MCF 10A (cell line): ENCODE measurements at regions not wholly inside any gene's neighbourhood (a gene's known extent, or its start where the extent isn't known, plus 50 kb on each side); places are given as distances from the start of the nearest gene placed in this dataset.

ENCODE experiments used
- BruUV-seq: library from RNA; stranded (reverse); fragments of 400-500 nt; replicated peaks from 2 replicates; lab custom pipeline; 2021; lab: Mats Ljungman, UMichigan
- CTCF ChIA-PET: fragments of 300-600 bp; sonication (Branson Sonifier 250); formaldehyde crosslinking; extraction: SDS; loops from one replicate; lab custom pipeline; 2021; ENCODE audit warnings: antibody characterized with exemption, inconsistent platforms; lab: Yijun Ruan, JAX
- POLR2A ChIA-PET: fragments of 300-600, 350-650 bp; sonication (Branson Sonifier 250); formaldehyde crosslinking; extraction: SDS; loops from one replicate; lab custom pipeline; 2020; ENCODE audit warnings: antibody characterized with exemption, inconsistent platforms; lab: Yijun Ruan, JAX
- DNase-seq: peaks from one replicate; pipeline ENCODE4 v3.0.0-alpha.2; 2018; ENCODE audit not compliant: unreplicated experiment
- H3K27ac Mint-ChIP-seq: one replicate; pipeline ENCODE4 v1.8.0; 2022; ENCODE audit warnings: mild to moderate bottlenecking, low read depth, mixed read lengths; ENCODE audit not compliant: unreplicated experiment
- H3K27me3 Mint-ChIP-seq: one replicate; pipeline ENCODE4 v1.8.0; 2022; ENCODE audit warnings: mixed read lengths; ENCODE audit not compliant: insufficient read depth, unreplicated experiment
- H3K36me3 Mint-ChIP-seq: one replicate; pipeline ENCODE4 v1.8.0; 2022; ENCODE audit warnings: mild to moderate bottlenecking, moderate library complexity, mixed read lengths; ENCODE audit not compliant: insufficient read depth, unreplicated experiment
- H3K4me1 Mint-ChIP-seq: one replicate; pipeline ENCODE4 v1.8.0; 2022; ENCODE audit warnings: mixed read lengths; ENCODE audit not compliant: insufficient read depth, unreplicated experiment
- H3K4me3 Mint-ChIP-seq: one replicate; pipeline ENCODE4 v1.8.0; 2022; ENCODE audit warnings: mild to moderate bottlenecking, moderate library complexity, mixed read lengths; ENCODE audit not compliant: unreplicated experiment
- H3K9me3 Mint-ChIP-seq: one replicate; pipeline ENCODE4 v1.8.0; 2022; ENCODE audit warnings: mixed read lengths; ENCODE audit not compliant: unreplicated experiment
- intact Hi-C: fragments of 100-400 bp; cut with micrococcal nuclease; formaldehyde crosslinking; loops from 2 replicates; pipeline ENCODE4 v1.14.1; 2022
- TF ChIP-seq, protein P1 (sequence below): fragments of 200-600 bp; IDR thresholded peaks from one replicate; pipeline ENCODE4 v1.8.0; 2022; ENCODE audit warnings: antibody characterized with exemption, mild to moderate bottlenecking; ENCODE audit not compliant: unreplicated experiment

DNA sequence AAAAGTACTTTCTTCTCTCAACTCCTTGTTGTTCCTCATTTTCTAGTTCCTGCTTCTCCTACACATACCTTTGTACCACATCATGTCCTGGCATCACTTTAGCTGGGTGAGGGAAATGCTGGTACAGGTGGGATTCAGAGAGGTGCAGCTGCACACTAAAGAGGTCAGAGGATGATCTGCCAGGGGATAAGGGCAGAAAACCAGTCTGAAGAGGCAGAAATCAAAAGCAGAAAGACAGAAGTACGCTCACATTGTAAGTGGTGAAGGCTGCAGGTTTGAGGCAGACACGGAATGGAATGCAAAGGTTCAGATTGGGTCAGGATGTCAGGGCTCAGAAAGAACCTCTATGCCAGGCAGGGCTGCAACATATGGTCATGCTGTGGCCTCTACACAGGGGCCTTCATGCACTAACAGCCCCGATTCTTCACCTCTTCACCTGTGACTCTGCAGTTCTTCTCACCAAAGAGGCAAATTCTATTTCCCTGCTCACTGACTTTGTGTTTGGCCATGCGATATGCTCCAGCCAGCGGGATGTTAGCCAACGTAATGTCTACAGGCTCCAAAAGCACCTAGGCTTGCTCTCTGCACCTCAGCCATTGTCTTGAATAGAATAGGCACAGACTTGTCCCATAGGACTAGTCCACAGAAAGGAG, 373.7 kb downstream of the NXPE2 start:
- Mint-ChIP-seq H3K27ac (no peak overlapping the region), H3K27me3 (peaks cover 42% of the 10 kb centered on the region), H3K4me3 (no peak overlapping the region), H3K36me3 (no peaks in the 10 kb centered on the region), H3K4me1 (peaks cover 7% of the 10 kb centered on the region), H3K9me3 (peaks cover 10% of the 10 kb centered on the region)
- ChIA-PET CTCF (interaction anchor here (0.7 kb wide), 1 partner anchor 1640 kb away, joined by 3 read pairs; no protein-coding TSS in a partner anchor), POLR2A (no interaction called here)
- BruUV-seq: no TSS peak
- no peak for DNase-seq
- intact Hi-C loops: no loop called here
- TF ChIP-seq, protein P1, sequence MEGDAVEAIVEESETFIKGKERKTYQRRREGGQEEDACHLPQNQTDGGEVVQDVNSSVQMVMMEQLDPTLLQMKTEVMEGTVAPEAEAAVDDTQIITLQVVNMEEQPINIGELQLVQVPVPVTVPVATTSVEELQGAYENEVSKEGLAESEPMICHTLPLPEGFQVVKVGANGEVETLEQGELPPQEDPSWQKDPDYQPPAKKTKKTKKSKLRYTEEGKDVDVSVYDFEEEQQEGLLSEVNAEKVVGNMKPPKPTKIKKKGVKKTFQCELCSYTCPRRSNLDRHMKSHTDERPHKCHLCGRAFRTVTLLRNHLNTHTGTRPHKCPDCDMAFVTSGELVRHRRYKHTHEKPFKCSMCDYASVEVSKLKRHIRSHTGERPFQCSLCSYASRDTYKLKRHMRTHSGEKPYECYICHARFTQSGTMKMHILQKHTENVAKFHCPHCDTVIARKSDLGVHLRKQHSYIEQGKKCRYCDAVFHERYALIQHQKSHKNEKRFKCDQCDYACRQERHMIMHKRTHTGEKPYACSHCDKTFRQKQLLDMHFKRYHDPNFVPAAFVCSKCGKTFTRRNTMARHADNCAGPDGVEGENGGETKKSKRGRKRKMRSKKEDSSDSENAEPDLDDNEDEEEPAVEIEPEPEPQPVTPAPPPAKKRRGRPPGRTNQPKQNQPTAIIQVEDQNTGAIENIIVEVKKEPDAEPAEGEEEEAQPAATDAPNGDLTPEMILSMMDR: no peak

DNA sequence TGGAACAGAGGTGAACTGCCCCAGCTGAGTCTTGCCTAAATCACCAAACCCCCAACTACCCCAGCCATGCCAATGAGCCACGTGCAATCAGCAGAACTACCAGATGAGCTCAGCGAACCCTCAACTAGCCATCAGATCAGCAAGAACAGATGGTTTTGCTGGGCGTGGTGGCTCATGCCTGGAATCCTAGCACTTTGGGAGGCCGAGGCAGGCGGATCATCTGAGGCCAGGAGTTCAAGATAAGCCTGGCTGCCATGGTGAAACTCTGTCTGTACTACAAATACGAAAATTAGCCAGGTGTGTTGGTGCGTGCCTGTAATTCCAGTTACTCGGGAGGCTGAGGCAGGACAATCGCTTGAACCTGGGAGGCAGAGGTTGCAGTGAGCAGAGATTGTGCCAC, 374.3 kb downstream of the NXPE2 start:
- TF ChIP-seq, protein P1: no peak
- H3K27ac Mint-ChIP-seq: no peak overlapping the region
- peaks cover 36% of the 10 kb centered on the region for H3K27me3 Mint-ChIP-seq
- POLR2A ChIA-PET: no interaction called here
- CTCF ChIA-PET: no interaction called here
- BruUV-seq: no TSS peak
- peaks cover 7% of the 10 kb centered on the region for H3K4me1 Mint-ChIP-seq
- H3K9me3 Mint-ChIP-seq: peaks cover 13% of the 10 kb centered on the region
- no peak for DNase-seq
- H3K36me3 Mint-ChIP-seq: no peaks in the 10 kb centered on the region
- intact Hi-C loops: no loop called here
- no peak overlapping the region for H3K4me3 Mint-ChIP-seq

DNA sequence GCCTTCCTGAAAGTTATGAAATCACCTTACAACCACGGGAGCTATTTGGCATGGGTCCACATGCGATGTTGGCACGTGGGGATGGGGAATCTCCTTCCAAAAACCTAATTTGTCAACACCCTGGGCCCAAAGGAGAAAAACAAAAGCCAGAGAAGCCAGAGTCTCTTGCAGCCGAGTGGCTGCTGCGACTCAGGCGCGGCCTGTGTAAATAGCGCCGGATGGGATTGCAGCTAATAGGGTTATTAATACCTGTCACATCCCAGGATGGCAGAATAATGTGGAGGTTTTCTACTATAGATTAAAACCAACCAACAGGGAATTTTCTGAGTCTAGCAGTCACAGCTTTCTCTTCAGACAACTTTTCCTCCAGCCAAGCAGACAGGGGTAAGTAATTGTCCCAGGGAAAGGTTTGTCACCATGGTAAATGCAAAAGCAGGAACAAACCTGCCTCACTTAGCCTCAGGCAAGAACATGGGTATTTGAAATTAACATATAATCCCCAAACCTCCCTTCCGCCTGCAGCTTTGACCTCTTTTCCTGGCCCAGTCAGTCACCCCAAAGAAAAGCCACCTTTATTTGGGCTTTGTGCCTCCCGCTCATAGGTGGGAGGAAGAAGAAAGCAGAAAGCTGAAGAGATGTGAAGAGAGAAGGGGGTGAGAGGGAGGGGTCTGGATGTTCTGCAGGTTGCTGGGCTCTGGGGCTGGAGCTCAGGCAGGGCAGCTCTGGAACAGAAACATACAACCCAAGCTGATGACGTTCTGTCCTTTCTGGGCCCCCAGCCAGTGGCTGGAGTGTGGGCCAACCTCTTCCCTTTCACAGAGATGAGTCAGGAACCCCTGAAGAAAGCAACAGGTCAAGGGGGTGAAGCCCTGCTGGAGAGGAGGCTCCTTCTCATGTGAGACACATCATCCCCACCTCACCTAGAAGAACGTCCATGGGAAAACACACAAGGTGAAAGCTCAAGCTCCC, 376.5 kb downstream of the NXPE2 start:
- intact Hi-C loops: no loop called here
- BruUV-seq: no TSS peak
- peaks cover 7% of the 10 kb centered on the region for H3K4me1 Mint-ChIP-seq
- TF ChIP-seq, protein P1: no peak
- H3K36me3 Mint-ChIP-seq: no peaks in the 10 kb centered on the region
- H3K9me3 Mint-ChIP-seq: peaks cover 13% of the 10 kb centered on the region
- DNase-seq: peak; percentile 91
- H3K4me3 Mint-ChIP-seq: no peak overlapping the region
- H3K27me3 Mint-ChIP-seq: peaks cover 18% of the 10 kb centered on the region
- CTCF ChIA-PET: interaction anchor here (0.6 kb wide), 2 partner anchors 308 to 531 kb away, joined by 3 to 4 read pairs; no protein-coding TSS in a partner anchor
- no peak overlapping the region for H3K27ac Mint-ChIP-seq
- POLR2A ChIA-PET: interaction anchor here (0.5 to 1.5 kb wide), 10 partner anchors 17 to 250 kb away, joined by 3 to 4 read pairs (median 3); no protein-coding TSS in a partner anchor

DNA sequence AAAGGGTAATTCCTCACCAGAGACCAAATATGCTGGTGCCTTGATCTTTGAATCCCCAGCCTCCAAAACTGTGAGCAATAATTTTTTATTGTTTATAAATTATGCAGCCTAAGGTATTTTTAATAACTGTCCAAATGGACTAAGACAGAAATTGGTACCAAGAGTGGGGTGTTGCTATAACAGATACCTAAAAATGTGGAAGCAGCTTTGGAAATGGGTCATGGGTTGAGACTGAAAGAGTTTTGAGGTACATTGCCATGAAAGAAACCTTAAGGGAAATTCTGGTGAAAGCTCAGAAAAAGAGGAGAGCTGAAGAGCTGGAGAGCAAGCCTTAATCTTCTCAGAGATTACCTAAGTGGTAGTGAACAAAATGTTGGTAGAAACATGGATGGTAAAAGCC, 378.2 kb downstream of the NXPE2 start:
- H3K27ac Mint-ChIP-seq: no peak overlapping the region
- TF ChIP-seq, protein P1: no peak
- POLR2A ChIA-PET: no interaction called here
- H3K9me3 Mint-ChIP-seq: peaks cover 13% of the 10 kb centered on the region
- BruUV-seq: no TSS peak
- peaks cover 8% of the 10 kb centered on the region for H3K27me3 Mint-ChIP-seq
- peaks cover 7% of the 10 kb centered on the region for H3K4me1 Mint-ChIP-seq
- CTCF ChIA-PET: no interaction called here
- no peak for DNase-seq
- intact Hi-C loops: no loop called here
- no peaks in the 10 kb centered on the region for H3K36me3 Mint-ChIP-seq
- H3K4me3 Mint-ChIP-seq: no peak overlapping the region
